HCT116 (cell line): ENCODE measurements at regions not wholly inside any gene's neighbourhood (a gene's known extent, or its start where the extent isn't known, plus 50 kb on each side); places are given as distances from the start of the nearest gene placed in this dataset.
"Not testable (repeated sequence)": the region's sequence is repeated elsewhere in the genome, so short reads cannot be mapped to it uniquely, and the experiment has no call there.

ENCODE experiments used
- ATAC-seq: fragments of 200-7000 bp; cut with Tn5 transposase; 2 replicates; pipeline ENCODE4 v1.9.1; 2020; ENCODE audit warnings: mild to moderate bottlenecking, moderate library complexity
- BruUV-seq: library from RNA; stranded (reverse); fragments of 400-500 nt; replicated peaks from 2 replicates; lab custom pipeline; 2021; lab: Mats Ljungman, UMichigan
- CTCF ChIA-PET: fragments of 300-600 bp; sonication (Branson Sonifier 250); formaldehyde crosslinking; loops from one replicate; lab custom pipeline; 2021; ENCODE audit warnings: antibody characterized with exemption; lab: Charles Lee
- POLR2A ChIA-PET: fragments of 300-600, 350-600 bp; sonication (Branson Sonifier 250); formaldehyde crosslinking; loops from one replicate; lab custom pipeline; 2021; ENCODE audit warnings: antibody characterized with exemption; lab: Charles Lee
- RAD21 ChIA-PET, 2 experiments: fragments of 300-600 bp; sonication (Branson Sonifier 250); formaldehyde crosslinking; loops; one replicate each; lab custom pipeline; 2023; ENCODE audit warnings: low total read pairs in 2 of 2; ENCODE audit not compliant: uncharacterized antibody in 2 of 2, unreplicated experiment in 2 of 2, low non-redundant PET in 1 of 2; lab: Charles Lee
- DNase-seq: peaks from one replicate; pipeline ENCODE4 v3.0.0-alpha.2; 2010; ENCODE audit warnings: low read depth, low spot score
- H2AFZ ChIP-seq: fragments of 200-600 bp; shearing (Covaris generic), sonication (generic); 2 replicates; pipeline ENCODE4 v1.6.1; 2017; ENCODE audit warnings: low read depth, mixed run types, mixed read lengths, antibody characterized with exemption, low read length; ENCODE audit not compliant: poor library complexity, severe bottlenecking
- H3K27ac ChIP-seq: 2 replicates; pipeline ENCODE4 v1.5.1; 2012; ENCODE audit warnings: low read depth, low read length
- H3K27me3 ChIP-seq: fragments of 200-600 bp; sonication (generic); 2 replicates; pipeline ENCODE4 v1.6.1; 2016; ENCODE audit warnings: mixed run types, low read length, mixed read lengths; ENCODE audit not compliant: insufficient read depth
- H3K36me3 ChIP-seq, 2 experiments: fragments of 200-500 bp in 1 of 2; fragments of 200-600 bp in 1 of 2; sonication (Bioruptor generic) in 1 of 2; sonication (generic) in 1 of 2; 2 replicates each; pipeline versions ENCODE4 v1.5.1 to v1.6.1; 2014 to 2016; ENCODE audit warnings: low read length in 2 of 2, inconsistent platforms in 1 of 2, mixed read lengths in 1 of 2, mixed run types in 1 of 2; ENCODE audit not compliant: insufficient read depth in 2 of 2, control insufficient read depth in 1 of 2
- H3K4me1 ChIP-seq, 2 experiments: fragments of 200-600 bp in 1 of 2; sonication (generic) in 1 of 2; 2 replicates each; pipeline versions ENCODE4 v1.5.1 to v1.6.1; 2012 to 2017; ENCODE audit warnings: low read length in 2 of 2, inconsistent platforms in 1 of 2, mild to moderate bottlenecking in 1 of 2, mixed read lengths in 1 of 2, mixed run types in 1 of 2, moderate library complexity in 1 of 2; ENCODE audit not compliant: insufficient read depth in 2 of 2, control insufficient read depth in 1 of 2
- H3K4me2 ChIP-seq: fragments of 200-600 bp; sonication (generic); 2 replicates; pipeline ENCODE4 v1.6.1; 2017; ENCODE audit warnings: mixed run types, low read length, mixed read lengths
- H3K4me3 ChIP-seq, 2 experiments: fragments of 200-600 bp in 1 of 2; sonication (generic) in 1 of 2; replicated peaks in 1 of 2; 2 replicates each; pipeline ENCODE4 v1.5.1; 2011 to 2016; ENCODE audit warnings: low read length in 2 of 2, control low read depth in 1 of 2, low read depth in 1 of 2, mild to moderate bottlenecking in 1 of 2, mixed read lengths in 1 of 2, mixed run types in 1 of 2
- H3K79me2 ChIP-seq: fragments of 200-600 bp; sonication (generic); 2 replicates; pipeline ENCODE4 v1.6.1; 2017; ENCODE audit warnings: mild to moderate bottlenecking, mixed run types, low read length, moderate library complexity, mixed read lengths; ENCODE audit not compliant: insufficient read depth
- H3K9ac ChIP-seq: fragments of 200-600 bp; sonication (generic); 2 replicates; pipeline ENCODE4 v1.6.1; 2016; ENCODE audit warnings: low read length, mixed read lengths
- H3K9me2 ChIP-seq: fragments of 200-600 bp; sonication (generic), shearing (Covaris generic); 2 replicates; pipeline ENCODE4 v1.6.1; 2017; ENCODE audit warnings: mixed run types, mild to moderate bottlenecking, moderate library complexity; ENCODE audit not compliant: insufficient read depth
- H3K9me3 ChIP-seq, 2 experiments: fragments of 200-500 bp in 1 of 2; fragments of 200-600 bp in 1 of 2; sonication (Bioruptor generic) in 1 of 2; sonication (generic) in 1 of 2; 2 replicates each; pipeline ENCODE4 v1.6.1; 2014 to 2017; ENCODE audit warnings: low read length in 2 of 2, mixed read lengths in 2 of 2, inconsistent platforms in 1 of 2, low read depth in 1 of 2, mild to moderate bottlenecking in 1 of 2, mixed run types in 1 of 2, moderate library complexity in 1 of 2; ENCODE audit not compliant: control insufficient read depth in 1 of 2, insufficient read depth in 1 of 2
- H4K20me1 ChIP-seq: fragments of 200-600 bp; sonication (generic), shearing (Covaris generic); 2 replicates; pipeline ENCODE4 v1.6.1; 2017; ENCODE audit warnings: mixed run types, mild to moderate bottlenecking, moderate library complexity; ENCODE audit not compliant: insufficient read depth
- CEBPB ChIP-seq: IDR thresholded peaks from 2 replicates; pipeline ENCODE4 v1.6.1; 2012; ENCODE audit warnings: low read depth
- CTCF ChIP-seq, 3 experiments: fragments of 200-600 bp in 1 of 3; sonication (generic) in 1 of 3; IDR thresholded peaks in 2 of 3; conservative IDR thresholded peaks in 1 of 3; 2 replicates each; pipeline ENCODE4 v1.5.1; 2012 to 2017; ENCODE audit warnings: low read depth in 2 of 3, low read length in 2 of 3, antibody characterized with exemption in 1 of 3, borderline replicate concordance in 1 of 3, control low read depth in 1 of 3, mild to moderate bottlenecking in 1 of 3, mixed read lengths in 1 of 3, mixed run types in 1 of 3, moderate library complexity in 1 of 3; ENCODE audit not compliant: insufficient read depth in 1 of 3
- EGR1 ChIP-seq: IDR thresholded peaks from 2 replicates; pipeline ENCODE4 v1.6.1; 2012; ENCODE audit warnings: low read depth
- EZH2 ChIP-seq: fragments of 200-600 bp; sonication (generic); IDR thresholded peaks from 2 replicates; pipeline ENCODE4 v1.6.1; 2017; ENCODE audit warnings: antibody characterized with exemption, mixed run types
- JUND ChIP-seq: IDR thresholded peaks from 2 replicates; pipeline ENCODE4 v1.6.1; 2012
- POLR2A ChIP-seq: IDR thresholded peaks from 2 replicates; pipeline ENCODE4 v1.7.0; 2011; ENCODE audit warnings: borderline replicate concordance; ENCODE audit not compliant: insufficient read depth, insufficient read length; ENCODE audit errors: extremely low read depth
- RAD21 ChIP-seq: IDR thresholded peaks from 2 replicates; pipeline ENCODE4 v1.6.1; 2012; ENCODE audit warnings: low read depth, mild to moderate bottlenecking
- ZNF274 ChIP-seq: fragments of 200-500 bp; sonication (Bioruptor generic); IDR thresholded peaks from 2 replicates; pipeline ENCODE4 v1.6.1; 2014; ENCODE audit warnings: mild to moderate bottlenecking, low read depth, low read length, inconsistent platforms
- intact Hi-C: fragments of 100-400 bp; cut with micrococcal nuclease; formaldehyde crosslinking; loops from 2 replicates; pipeline ENCODE4 v1.10.0; 2022

DNA sequence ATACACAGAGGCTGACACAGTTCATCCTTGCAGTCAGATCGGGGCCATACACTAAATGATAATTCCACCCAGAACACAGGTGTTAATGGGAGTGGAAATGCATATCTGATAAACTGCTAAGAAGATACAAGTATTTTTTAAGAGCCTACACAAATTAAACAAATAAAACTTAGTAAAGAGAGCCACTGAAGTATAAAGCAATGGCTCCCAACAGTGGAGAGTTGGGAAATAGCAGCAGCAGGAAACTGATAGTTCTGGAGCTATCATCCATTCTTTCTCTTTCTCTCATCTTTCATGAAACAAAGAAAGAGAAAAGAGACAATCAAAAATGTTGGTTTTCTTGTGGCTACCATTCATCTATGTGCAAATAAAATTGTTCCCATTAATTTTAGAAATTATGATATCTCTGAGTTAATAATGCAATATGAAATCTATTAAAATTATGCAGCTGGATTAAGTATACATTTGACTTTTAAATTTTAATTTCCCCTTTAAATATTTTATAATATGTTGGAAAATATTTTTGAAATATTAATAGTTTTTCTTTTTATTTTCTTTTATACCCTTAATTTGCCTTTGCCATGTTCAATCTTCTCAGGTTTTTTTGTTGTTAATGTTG lies 120.8 kb downstream of the EMB start:
- BruUV-seq, result no TSS peak
- H2AFZ ChIP-seq, result no peak overlapping the region
- POLR2A ChIA-PET, result no interaction called here
- DNase-seq (peak; percentile 6), ATAC-seq (no peak; the same call in 1 of the 2 replicates)
- H3K4me2 ChIP-seq, result no peak overlapping the region
- H3K27ac ChIP-seq, result no peak overlapping the region
- intact Hi-C loops, result no loop called here
- H4K20me1 ChIP-seq, result no peaks in the 10 kb centered on the region
- no peak overlapping the region for H3K9ac ChIP-seq
- CTCF ChIA-PET, result no interaction called here
- H3K4me3 ChIP-seq, result no peak overlapping the region
- H3K9me3 ChIP-seq, result no peaks in the 10 kb centered on the region
- H3K9me2 ChIP-seq, result no peaks in the 10 kb centered on the region
- no peaks in the 10 kb centered on the region for H3K36me3 ChIP-seq
- H3K79me2 ChIP-seq, result no peaks in the 10 kb centered on the region
- TF ChIP-seq EGR1 (no peak), CTCF (IDR thresholded peaks at IDR 0.05 in 2 of 3, conservative IDR thresholded peaks at IDR 0.05 in 1 of 3; ENCODE audit: borderline replicate concordance in 1 of 3, insufficient read depth in 1 of 3, low read depth in 2 of 3, low read length in 2 of 3) (peak in 2 of 3 experiments; percentile 60 to 78; a peak in 4 of 6 replicates), RAD21 (peak; percentile 62)
- TF ChIP-seq, all 23 proteins: peak for 2
- no peaks in the 10 kb centered on the region for H3K4me1 ChIP-seq
- H3K27me3 ChIP-seq, result 0 out of 2 replicates have a peak, but pooled peaks cover 4% of the 10 kb centered on the region
- RAD21 ChIA-PET, result no interaction called here

- H3K4me2 ChIP-seq, result no peak overlapping the region
- H3K9ac ChIP-seq, result no peak overlapping the region
- no peaks in the 10 kb centered on the region for H3K79me2 ChIP-seq
- H3K9me2 ChIP-seq, result no peaks in the 10 kb centered on the region
- POLR2A ChIA-PET, result no interaction called here
- no peak overlapping the region for H2AFZ ChIP-seq
- CTCF ChIA-PET, result no interaction called here
- no peak overlapping the region for H3K27ac ChIP-seq
- DNase-seq, result no peak
- no peak overlapping the region for H3K4me3 ChIP-seq
- RAD21 ChIA-PET, result no interaction called here
- no TSS peak for BruUV-seq
- ATAC-seq, result no peak
- H3K9me3 ChIP-seq, result no peaks in the 10 kb centered on the region
- no peaks in the 10 kb centered on the region for H3K4me1 ChIP-seq
- intact Hi-C loops, result no loop called here
- TF ChIP-seq ZNF274, result no peak
- no peak for TF ChIP-seq EGR1
- no peak for TF ChIP-seq JUND
- no peak for TF ChIP-seq CEBPB
- no peak for TF ChIP-seq POLR2A
- no peak for TF ChIP-seq EZH2
- no peaks in the 10 kb centered on the region for H3K36me3 ChIP-seq
- H3K27me3 ChIP-seq, result 0 out of 2 replicates have a peak, but pooled peaks cover 4% of the 10 kb centered on the region
- H4K20me1 ChIP-seq, result no peaks in the 10 kb centered on the region
Observed at GRCh38 chr5:50318220-50318619, 122.9 kb downstream of the EMB start.

GRCh38 chr5:50306488-50306887 lies 134.6 kb downstream of the EMB start:
- H3K27me3 ChIP-seq, ATAC-seq, H3K9me3 ChIP-seq, DNase-seq, RAD21 ChIA-PET, BruUV-seq, H3K4me3 ChIP-seq, H3K36me3 ChIP-seq, CTCF ChIA-PET, H3K9ac ChIP-seq, POLR2A ChIA-PET, H2AFZ ChIP-seq, H3K27ac ChIP-seq, H4K20me1 ChIP-seq, H3K79me2 ChIP-seq, H3K9me2 ChIP-seq, H3K4me2 ChIP-seq: not testable (repeated sequence)
- intact Hi-C loops, result loop anchor here (10.0 kb wide), 1 partner anchor 112 kb away; no protein-coding TSS in a partner anchor
- H3K4me1 ChIP-seq, result peaks cover 0 to 12% of the 10 kb centered on the region in 2 experiments; a peak in 2 of 4 replicates
